ENCODE measurements at regions not wholly inside any gene's neighbourhood (a gene's known extent, or its start where the extent isn't known, plus 50 kb on each side); places are given as distances from the start of the nearest gene placed in this dataset.

- no peak for TF ChIP-seq CTCF (conservative IDR thresholded peaks at IDR 0.05; ENCODE audit: low read length)
- no peak for TF ChIP-seq EZH2phosphoT487 (IDR thresholded peaks at IDR 0.05; ENCODE audit: borderline replicate concordance, low read depth, low read length)
These were observed 123.5 kb upstream of the ADCY2 start for GRCh38 chr5:7272408-7272965.
